G401.6 (cell line): ENCODE measurements at regions not wholly inside any gene's neighbourhood (a gene's known extent, or its start where the extent isn't known, plus 50 kb on each side); places are given as distances from the start of the nearest gene placed in this dataset.

ENCODE experiments used
- FAIRE-seq: peaks from 2 replicates; lab custom pipeline; 2012; peaks lifted over from hg19 to GRCh38; lab: Jason Lieb, UNC

DNA sequence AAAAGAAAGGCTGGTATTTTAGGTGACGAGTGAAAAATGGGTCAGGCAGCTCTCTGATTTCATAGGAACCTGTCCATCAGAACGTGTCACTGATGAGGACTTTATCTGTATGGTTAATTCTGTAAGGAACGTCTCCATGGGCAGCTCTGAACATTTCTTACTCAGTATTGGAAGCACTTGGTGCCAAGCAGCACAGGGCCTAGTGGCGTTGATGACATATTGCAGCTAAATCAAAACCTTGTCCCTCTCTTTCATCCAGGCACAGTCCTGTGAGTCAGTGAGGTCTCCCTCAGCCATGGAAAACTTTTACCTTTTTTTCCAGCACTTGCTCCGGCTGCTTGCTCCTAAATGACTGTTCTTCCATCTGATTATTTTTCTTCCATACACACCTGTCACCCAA is 301.9 kb downstream of the DHX15 start:
- no peak for FAIRE-seq

DNA sequence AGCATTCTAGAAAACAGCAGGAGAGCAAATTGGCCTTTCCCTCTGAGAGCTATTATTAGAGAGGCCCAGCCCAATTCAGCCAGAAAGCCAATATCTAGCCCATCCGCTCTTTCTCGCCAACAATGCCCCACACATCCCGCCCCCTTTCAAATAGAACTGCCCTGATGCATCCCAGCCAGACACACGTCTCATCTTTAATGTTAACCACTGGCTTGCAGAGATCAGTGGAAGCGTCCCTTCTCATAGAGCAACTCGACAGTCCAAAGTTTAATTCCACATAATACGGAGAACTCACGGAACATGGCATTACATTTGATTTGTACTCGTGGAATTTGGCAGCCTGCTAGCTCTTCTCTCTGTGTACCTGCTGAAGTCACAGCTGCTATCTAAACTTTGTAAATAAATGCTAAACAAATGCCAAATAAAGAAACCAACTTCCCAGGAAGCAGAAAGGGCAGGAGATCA is 304.4 kb downstream of the DHX15 start:
- no peak for FAIRE-seq

DNA sequence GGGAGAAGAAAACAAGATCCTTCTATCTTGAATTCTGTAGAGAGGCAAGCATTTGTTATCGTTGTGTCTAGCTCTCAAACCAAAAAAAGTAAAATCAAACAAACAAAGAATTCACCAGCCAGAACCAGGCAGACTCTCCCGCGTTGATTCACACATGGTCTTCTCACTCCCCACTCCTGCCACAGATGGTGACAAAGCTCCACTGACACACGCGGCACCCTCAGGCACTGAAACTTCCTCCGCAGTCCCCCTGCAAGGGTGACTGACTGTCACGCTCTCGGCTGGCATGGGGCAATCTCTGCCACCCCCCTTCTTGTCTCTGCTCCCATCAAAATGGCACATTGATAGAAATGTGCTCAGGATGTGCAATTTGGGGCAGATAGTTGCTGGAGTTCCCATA is 304.9 kb downstream of the DHX15 start:
- no peak for FAIRE-seq

DNA sequence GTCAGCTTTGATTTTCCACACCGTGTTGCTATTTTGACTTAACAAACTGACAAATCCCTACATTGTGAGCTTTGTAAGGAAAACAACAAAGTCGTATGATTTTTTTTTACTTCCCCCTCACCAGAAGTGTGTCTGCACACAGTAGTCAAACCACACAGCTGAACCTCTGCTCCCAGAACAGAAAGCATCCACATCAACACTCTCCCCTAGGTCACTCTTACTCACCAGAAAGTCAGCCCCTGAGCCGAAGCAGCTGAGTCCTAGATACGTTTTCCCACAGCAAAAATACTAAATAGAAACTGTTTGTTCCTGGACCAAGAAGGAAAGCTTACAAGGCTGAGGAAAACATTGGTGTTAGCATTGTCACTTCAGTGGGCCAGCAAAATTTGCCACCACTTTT is 305.7 kb downstream of the DHX15 start:
- FAIRE-seq: no peak

DNA sequence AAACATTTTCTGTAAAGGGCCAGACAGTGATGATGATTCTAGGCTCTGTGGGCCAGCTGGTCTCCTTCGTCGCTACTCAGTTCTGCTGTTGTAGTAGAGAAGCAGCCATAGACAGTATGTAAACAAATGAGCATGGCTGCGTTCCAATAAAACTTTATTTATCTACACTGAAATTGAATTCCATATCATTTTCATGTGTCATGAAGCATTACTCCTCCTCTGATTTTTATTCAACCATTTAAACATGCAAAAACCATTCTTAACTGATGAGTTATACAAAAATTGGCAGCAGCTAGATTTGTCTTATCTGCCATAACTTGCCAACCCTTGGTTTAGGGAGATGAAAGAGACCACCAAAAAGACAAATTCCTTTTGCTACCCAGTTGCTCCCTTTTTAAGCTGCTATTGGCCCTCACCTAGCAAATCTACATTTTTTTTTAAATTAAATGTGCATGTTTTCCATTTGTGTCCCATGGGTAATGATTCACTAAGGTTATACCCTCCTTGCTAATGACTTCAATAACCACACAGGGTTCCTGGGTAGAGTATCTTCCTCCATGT is 309.9 kb downstream of the DHX15 start:
- no peak for FAIRE-seq

DNA sequence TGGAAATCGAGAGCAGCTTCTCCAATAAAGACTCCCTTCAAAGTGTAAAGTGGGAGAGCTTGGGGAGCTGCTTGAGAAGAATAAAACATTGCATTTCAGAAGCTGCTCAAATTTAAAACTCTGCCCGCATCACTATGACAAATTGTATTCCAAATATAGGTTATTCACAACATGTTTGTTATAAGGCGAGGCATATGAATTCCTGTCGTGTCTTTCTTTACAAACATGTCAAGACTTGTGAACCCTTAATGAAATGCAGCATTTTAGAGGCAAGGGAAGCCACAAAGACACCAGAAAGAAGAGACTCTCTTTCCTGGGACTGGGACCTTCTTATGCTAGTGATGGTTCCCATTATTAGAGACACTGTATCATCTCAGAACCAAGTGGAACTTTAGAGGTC is 311.2 kb downstream of the DHX15 start:
- FAIRE-seq: no peak

DNA sequence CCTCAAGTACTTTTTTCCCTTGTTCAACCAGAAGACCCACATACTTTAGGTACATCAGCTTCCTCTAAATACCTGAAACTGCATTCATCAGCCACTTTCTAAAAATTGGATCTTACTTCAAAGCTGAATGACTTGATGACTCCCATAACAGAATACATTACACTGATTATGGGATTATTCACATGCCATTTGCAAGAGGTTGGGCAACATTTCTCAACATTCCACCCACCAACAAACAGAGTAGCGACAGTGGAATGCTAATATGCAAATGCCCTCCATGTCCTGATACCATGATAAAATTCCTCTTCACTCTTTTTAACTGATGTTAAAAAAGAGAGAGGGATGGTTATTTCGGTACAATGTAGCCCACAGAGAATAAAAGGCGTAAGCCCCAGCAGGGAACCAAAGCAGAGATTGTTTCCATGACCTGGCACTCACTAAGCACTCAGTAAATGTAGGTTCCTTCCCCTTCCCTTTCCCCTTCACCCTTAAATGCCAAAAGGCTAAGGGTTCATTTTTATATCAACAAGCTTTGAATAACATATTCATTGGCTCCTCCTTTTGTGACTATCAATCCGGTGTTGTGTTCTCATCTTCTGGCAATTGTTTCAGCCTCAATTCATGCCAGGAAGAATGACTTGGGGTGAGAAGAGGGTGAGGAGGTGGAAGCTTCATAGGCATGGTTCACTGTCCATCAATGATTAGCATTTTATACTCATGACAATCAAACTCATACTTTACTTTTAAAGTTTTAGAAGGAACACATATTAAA is 317.2 kb downstream of the DHX15 start:
- no peak for FAIRE-seq

DNA sequence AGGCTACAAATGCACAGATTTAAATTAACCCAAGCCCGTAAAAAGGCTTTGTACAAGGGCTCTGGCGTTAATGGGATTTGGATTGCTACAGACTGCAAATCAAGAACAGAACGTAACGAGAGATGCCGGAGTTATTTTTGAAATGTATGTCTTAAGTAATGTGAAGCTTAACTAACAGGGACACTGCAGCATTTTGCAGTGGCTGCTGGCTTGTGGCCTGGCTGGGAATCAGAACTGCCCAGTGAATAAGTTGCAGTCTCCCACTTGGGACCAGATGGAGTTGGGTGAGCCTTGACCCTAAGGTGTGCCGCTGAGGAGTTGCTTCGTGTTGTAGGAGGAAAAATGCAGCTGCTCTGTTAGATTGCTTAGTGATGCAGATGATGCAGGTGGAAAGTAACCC is 318.4 kb downstream of the DHX15 start:
- FAIRE-seq: no peak

DNA sequence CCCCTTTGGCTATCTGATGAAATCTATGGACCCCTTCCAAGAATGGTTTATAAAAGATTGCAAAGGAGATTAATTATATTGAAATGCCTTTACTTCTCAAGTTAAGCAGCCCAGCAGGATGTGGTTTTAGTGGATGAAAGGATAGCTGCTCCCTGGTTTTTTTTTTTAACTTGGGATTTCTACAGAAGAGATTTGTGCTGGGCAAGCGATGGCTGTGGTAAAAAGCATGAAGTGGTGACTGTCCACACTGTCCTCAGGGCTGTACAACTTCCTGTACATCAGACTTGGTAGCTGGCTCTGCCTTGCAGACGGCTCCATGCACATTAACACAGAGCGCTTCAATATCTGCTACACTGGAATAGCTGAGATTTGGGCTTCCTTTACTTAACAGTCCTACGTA is 321.7 kb downstream of the DHX15 start:
- no peak for FAIRE-seq

DNA sequence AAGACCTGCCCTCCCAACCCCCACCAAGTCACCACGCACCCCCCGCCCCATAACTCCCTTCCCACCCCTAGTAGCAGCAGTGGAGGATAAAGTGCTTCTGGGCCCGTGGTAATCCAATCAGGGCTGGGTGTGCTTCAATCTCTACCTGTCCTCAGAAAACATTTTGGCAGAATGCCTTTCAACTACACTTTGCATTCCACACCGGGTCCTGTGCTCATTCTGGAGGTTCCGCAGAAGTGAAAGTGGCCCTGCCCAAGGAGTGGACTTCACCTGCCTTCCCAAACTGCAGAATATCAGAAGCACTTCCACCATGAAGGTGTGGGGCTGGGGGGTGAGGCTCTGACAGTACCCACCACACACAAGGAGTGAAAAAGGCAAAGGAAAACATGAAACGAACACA is 322.3 kb downstream of the DHX15 start:
- FAIRE-seq: no peak

DNA sequence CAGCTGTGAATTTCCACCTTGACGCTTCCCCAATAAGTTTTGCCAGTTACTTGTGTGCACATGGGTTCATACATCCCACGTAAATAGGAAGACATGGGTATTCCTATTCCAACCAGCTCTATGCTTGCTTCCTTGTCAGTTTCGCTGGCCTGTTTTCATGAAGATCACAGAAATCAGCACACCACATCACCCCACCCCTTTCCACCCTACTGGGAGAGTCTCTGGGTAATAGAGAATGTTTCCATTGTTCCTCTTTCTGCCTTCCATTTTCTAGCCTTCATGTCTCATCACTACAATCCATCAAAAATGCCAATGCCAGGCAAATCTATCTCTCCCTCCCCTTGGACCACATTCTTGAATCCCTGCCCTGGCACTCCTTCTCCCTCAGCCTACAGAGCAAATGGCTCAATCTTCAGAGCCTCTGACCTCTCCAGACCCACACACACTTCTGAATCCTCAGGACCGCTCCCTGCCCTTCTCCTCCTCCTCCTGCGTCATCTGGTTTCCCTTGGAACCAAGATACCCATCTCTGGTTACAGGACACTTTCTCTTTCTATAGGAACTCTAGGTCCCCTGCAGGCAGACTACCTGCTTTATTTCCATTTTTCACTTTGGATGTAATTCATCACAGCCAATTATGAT is 323.3 kb downstream of the DHX15 start:
- FAIRE-seq: no peak

DNA sequence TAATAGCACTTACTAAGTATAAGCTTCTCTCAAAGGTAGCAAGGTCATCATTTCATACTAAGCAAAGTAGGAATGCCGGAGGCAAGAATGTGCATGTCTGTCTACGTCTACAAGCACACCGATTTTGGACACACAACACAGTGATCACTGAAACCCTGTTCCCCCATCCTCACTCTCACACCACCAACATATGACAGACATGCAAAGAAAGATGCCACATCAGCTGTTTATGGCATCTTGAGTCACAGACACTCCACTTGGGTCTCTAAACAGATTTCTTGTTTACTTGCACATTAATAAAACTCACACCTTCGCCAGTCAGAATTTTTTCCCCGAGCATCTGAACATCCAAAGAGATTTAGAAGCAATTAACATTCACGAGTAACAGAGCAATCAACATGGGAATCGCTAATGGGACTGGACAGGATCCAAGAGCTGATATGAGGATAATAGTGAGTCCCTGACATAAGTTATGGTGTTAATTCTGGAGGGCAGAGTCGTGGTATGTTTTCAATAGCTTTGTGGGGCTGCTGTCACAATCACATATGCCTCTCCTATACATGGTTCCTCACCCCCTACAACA is 324.1 kb downstream of the DHX15 start:
- no peak for FAIRE-seq

DNA sequence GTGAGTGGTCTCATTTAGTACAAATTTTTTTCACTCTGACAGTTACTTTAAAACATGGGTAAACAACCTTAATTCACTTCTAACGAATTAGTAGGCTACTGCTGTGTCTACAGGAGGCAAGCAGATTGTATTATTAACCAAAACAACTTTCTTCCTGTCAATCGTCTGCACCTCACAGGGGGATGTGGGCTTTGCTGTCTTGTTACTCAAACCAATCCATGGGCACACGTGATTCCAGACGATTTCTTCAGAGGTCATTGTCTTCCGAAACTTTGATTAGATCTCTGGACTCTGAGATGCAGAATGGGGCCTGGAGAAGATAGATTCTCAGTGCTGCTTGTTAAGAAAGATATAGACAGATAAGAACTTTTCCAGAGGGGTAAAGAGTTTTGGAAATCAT is 327.8 kb downstream of the DHX15 start:
- no peak for FAIRE-seq

DNA sequence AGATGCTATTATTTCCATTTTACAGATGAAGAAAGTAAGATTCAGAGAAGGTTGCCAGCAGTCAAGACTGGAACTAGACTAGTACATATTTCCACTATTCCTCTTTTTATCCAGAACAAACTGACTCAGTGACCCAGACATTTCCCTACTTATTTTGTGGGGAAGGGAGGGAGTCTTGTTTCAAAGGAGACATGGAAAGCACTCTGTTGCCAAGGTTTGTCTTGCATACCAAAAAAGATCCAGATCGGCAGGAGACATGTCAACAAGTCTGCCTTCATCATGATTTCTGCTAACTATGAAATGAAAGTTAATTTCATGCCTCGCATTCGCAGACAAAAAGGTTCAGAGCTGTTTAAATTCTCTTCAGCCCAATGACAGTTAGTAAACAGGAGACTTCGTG is 328.3 kb downstream of the DHX15 start:
- no peak for FAIRE-seq

DNA sequence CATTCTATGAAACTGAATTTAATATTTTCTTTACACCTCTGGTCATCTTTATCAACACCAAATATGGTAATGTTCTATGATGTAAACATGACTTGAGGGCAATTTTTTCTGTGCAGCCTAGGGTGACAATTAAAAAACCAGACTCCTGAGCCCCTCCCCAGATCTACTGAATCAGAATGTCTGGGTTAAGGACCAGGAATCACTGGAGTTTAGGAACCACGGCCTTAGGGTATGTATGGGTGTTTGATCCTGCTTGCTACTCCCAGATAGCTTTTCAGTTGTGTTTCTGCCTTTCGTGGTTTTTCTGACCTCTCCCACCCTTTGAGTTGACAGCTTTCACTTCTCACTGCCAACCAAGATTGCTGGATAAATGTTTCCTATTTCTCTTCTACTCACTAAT is 332.2 kb downstream of the DHX15 start:
- no peak for FAIRE-seq

DNA sequence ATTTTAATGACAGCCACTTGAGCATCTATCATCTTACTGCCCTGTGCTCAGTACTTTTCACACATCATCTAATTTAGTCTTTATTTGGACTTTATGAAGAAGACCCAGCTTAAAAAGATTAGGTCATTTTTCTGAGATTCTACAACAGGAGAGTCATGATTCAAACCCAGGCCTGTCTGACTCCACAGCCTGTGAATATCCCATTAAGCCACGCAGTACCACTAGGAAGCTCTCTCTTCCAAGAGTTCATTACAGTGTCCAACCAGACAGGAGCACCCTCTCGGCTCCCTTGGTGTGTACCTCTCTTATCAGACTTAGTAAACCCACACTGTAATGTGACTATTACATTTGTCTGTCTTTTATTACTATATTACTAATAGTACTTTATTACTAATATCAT is 332.8 kb downstream of the DHX15 start:
- no peak for FAIRE-seq

DNA sequence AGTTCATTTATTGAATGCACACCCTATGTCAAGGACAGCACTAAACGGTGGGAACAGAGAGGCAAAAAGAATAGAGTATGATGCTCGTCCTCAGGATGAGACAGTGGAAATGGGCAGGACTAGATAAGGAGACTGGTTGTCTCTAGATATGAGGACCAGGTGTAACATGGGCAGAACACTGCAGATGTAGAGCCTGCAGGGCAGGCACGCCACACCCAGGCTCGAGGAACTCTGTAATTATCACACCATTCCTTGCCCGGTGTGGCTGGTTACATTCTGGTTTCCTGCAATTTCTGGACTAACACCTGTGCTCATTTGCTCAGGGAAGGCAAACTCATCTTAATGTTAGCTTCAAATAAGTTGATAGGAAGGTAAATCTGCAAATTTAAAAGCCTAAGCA is 334.4 kb downstream of the DHX15 start:
- no peak for FAIRE-seq

DNA sequence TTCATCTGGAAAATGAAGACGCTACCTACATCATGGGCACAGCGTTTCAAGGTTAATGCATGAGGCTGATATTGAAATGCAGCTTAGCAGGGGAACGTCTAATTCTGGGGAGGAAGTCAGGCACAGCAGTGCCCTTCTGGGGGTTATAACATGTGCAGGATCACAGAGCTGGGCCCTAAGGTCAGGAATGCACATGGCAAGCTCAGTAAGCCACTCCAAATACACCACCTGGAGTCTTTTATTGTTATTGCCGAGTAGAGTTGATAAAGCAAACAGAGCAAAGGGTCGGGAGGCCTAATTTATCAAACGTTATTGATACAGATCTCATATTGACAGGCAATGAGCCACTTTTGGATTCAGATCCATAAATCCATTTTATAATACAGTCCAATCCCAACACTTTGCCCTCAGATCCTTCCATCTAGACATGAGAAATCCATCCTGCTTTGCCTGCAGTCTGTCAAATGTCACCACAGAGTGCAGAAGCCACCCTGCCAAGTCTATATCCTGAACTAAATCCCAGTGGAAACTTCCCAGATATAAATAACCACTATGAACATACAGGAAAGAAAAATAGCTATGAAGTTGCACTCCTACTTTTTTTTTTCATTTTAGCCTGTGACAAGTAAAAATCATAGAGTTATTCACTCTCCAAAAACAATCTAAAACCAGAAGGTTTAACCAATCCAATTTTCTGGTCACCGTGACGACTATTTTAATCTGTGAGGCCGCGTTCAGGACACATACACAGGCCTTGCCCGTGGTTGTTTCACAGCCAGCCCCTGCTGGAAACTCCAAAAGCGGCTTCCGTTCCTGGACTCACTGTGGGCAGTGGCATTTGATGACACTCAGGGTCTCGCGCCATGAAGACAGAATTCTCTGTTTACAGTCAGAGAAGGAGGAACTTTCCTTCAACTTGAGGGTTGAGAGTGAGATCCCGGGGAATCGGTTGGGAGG is 335.4 kb downstream of the DHX15 start:
- FAIRE-seq: no peak

DNA sequence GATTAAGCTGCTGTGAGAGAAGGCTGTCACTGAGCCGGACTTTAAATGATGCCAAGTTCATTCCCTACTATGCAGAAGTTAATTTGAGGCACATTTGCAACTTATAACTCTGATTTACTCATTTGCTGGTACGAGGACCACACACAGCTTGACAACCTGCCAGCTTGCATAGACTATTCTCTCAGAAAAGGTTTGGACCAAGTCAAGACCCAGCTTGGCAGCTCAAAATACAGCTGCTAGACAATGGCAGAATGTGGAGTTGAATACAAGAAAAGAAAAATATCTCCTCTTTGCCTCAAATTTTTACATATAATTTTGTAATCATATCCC is 338.9 kb downstream of the DHX15 start:
- FAIRE-seq: no peak

DNA sequence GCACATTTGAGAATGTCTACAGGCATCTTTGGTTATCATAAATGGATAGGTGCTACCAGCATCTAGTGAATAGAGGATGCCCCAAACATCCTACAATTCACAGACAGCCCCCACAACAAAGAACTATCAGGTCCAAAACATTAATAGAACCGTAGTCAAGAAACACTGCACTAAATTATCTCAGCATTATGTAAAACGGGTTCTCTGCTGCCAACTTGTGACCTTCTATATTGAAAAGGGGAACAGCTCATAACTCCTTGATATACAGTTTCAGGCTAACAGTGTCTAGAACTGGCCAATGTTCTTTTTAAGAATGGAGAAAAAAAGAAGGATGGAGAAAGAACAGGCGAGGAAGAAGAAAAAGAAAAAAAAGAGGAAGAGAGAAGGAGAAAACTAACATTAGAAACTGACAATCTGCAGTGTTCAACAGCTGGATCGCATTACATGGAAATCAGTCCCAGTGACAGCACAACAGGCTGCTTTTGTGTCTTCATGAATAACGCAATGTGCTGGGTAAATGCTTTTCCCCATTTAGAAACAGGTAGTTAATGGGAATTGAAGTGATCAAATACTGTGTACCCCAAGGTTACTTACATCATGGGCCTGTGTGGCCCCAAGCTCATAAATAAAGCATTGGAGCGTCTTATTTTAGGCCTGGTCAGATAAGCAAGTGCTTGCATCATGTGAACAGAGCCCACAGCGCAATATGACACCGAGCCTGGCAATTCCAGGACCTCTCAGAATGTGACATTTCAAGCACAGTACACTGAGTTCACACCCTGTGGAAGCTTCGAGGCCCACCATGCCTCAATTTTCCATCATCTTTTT is 339.5 kb downstream of the DHX15 start:
- FAIRE-seq: no peak

DNA sequence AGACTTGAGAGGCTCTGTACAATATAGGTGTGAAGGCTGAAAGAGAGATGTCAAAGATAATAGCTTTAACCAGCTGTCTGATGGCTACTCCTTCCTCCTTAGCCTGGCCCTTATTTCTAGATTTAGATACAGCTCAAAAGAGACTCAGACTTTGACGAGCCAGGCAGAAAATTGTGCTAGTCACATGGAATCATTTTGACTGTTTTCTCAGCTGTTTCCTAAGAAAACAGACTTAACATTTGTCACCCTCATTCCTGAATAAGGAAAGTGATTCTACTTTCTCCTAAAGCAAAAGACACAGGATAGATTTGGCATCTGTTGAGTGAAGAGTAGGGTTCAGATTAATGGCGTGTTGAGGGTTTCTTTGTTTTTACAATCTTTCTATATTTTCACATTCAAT is 340.7 kb downstream of the DHX15 start:
- FAIRE-seq: no peak

DNA sequence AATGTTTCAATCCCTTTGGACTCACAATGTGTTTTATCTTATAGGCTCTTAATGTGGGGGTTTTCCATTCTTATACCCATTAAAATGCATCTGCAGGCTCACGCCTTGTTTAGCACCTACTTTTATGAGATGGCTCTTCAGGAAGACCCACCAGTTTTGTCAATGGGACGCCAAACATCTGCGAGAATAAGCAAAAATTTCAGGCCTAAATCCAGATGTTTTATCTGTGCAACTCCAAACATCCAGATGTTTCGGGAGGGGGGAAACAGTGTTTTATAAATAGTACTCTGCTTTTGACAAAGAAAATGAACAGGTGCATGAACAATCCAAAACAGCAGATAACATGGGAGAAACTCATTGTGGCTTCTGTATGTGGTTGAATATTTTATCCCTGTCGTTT is 342.8 kb downstream of the DHX15 start:
- no peak for FAIRE-seq
